Transverse colon (tissue), 3 donors: ENCODE measurements at regions not wholly inside any gene's neighbourhood (a gene's known extent, or its start where the extent isn't known, plus 50 kb on each side); places are given as distances from the start of the nearest gene placed in this dataset.

Experiments used
- EP300 ChIP-seq: sonication (generic); formaldehyde crosslinking; IDR thresholded peaks from one replicate; pipeline ENCODE4 v1.6.1; 2017; ENCODE audit warnings: antibody characterized with exemption, low read depth
- POLR2A ChIP-seq: fragments of 450-650 bp; IDR thresholded peaks from one replicate; pipeline ENCODE4 v1.6.1; 2016; ENCODE audit warnings: antibody characterized with exemption, mild to moderate bottlenecking, moderate library complexity
- TF ChIP-seq, protein P1 (sequence below), 5 experiments: fragments of 200-600 bp in 3 of 5; fragments of 450-650 bp in 2 of 5; sonication (generic) in 3 of 5; IDR thresholded peaks; 1 replicate in 2 of 5; 2 replicates in 3 of 5; pipeline ENCODE4 v1.5.1; 2016 to 2017; ENCODE audit warnings: antibody characterized with exemption in 5 of 5, inconsistent platforms in 3 of 5, mild to moderate bottlenecking in 2 of 5, moderate library complexity in 1 of 5

DNA sequence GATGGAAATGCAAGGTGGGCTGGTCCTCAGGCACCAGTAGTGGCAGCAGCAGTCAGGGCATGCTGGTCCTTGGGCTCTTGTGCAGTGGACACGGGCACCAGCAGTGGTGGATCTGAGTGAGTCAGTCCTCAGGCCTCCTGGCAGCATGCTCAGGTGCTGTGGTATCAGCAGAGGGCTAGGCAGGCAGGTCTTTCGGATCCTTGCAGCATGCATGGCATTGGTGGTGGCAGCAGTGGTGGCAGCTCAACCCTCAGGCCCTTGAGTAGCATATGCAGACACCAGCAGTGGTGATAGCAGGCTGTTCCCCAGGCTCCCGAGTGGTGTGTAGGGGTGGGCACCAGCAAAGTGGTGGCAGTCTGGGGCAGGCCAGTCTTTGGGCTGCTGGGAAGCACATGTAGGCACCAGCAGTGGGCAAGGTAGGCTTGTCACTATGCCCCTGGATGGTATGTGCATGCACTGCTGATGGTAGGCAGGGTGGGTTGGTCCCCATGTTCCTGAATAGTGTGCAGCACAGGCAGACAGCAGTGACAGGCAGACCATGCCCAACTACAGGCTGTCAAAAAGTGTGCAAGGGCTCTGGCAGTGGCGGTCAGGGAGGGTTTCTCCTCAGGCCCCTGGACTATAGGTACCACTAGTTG, 606.0 kb downstream of the ADCYAP1 start:
- TF ChIP-seq, protein P1, sequence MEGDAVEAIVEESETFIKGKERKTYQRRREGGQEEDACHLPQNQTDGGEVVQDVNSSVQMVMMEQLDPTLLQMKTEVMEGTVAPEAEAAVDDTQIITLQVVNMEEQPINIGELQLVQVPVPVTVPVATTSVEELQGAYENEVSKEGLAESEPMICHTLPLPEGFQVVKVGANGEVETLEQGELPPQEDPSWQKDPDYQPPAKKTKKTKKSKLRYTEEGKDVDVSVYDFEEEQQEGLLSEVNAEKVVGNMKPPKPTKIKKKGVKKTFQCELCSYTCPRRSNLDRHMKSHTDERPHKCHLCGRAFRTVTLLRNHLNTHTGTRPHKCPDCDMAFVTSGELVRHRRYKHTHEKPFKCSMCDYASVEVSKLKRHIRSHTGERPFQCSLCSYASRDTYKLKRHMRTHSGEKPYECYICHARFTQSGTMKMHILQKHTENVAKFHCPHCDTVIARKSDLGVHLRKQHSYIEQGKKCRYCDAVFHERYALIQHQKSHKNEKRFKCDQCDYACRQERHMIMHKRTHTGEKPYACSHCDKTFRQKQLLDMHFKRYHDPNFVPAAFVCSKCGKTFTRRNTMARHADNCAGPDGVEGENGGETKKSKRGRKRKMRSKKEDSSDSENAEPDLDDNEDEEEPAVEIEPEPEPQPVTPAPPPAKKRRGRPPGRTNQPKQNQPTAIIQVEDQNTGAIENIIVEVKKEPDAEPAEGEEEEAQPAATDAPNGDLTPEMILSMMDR (IDR thresholded peaks at IDR 0.05) = no peak
- TF ChIP-seq POLR2A (no peak), EP300 (no peak)
